ENCODE measurements at regions not wholly inside any gene's neighbourhood (a gene's known extent, or its start where the extent isn't known, plus 50 kb on each side); places are given as distances from the start of the nearest gene placed in this dataset.

DNA sequence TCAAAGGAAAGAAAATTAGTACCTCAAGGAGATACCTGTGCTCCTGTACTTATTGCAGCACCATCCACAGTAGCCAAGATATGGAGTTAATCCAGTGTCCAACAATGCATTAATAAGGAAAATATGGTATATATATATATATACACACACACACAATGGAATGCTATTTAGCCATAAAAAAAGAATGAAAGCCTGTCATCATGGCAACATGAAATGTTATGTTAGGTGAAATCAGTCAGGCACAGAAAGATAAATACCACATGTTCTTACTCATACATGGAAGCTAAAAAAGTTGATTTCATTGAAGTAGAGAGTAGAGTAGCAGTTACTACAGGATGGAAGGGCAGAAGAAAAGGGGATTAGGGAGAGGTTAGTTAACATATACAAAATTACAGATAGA, 601.5 kb downstream of the ANXA1 start:
- Histone ChIP-seq H3K27ac (ENCODE audit: low read depth, low read length) (no peak overlapping the region), H3K4me3 (ENCODE audit: low read depth, low read length) (no peak overlapping the region), H3K27me3 (ENCODE audit: control insufficient read depth, insufficient read depth, low read length) (no peaks in the 10 kb centered on the region), H3K9me3 (ENCODE audit: control insufficient read depth, insufficient read depth, low read length) (no peaks in the 10 kb centered on the region), H3K36me3 (ENCODE audit: control insufficient read depth, insufficient read depth, low read length) (no peaks in the 10 kb centered on the region), H3K9ac (ENCODE audit: low read depth, low read length) (no peak overlapping the region), H3K4me1 (ENCODE audit: control insufficient read depth, insufficient read depth, low read length) (no peaks in the 10 kb centered on the region)

DNA sequence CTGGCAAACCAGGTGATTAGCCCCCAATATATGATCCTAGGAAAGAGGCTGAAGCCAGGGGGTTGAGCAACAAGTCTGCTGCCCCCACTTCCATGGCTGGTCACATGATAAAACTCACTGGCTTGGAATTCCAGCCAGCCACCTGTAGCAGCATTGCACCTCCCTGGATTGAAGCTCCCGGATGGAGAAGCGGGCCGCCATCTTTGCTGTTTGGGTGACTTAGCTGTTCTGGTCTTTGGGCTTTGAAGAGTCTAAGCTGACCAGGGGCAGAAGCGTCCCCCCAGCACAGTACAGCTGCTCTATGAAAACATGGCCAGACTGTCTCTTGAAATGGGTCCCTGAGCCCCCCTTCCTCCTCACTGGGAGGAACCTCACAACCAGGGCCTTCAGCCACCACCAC, 610.2 kb downstream of the ANXA1 start:
- H3K9me3 ChIP-seq (ENCODE audit: control insufficient read depth, insufficient read depth, low read length), result no peaks in the 10 kb centered on the region

DNA sequence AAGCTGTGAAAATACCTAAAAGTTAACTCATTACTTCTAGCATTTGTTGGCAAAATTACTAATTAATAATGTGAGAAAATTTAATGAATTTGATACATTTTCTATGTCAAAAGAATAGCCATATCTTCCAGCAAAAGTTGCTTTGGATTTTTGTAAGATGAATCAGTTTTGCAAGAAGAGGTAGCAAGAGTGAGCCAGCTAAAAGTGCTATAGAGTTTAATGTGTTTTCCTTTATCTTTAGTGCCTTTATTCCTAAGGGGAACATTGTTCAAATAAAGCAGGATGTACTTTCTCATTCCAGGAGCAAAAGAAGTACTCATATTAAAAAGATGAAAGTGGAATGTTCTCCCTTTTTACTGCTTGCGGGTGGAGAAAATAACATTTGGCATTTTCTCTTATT, 622.2 kb downstream of the ANXA1 start:
- no peaks in the 10 kb centered on the region; the same call in 1 of the 2 replicates for H3K4me1 ChIP-seq (ENCODE audit: control insufficient read depth, insufficient read depth, low read length)
- no peaks in the 10 kb centered on the region for H3K9me3 ChIP-seq (ENCODE audit: control insufficient read depth, insufficient read depth, low read length)
- H3K27ac ChIP-seq (ENCODE audit: low read depth, low read length), result no peak overlapping the region
- no peaks in the 10 kb centered on the region for H3K27me3 ChIP-seq (ENCODE audit: control insufficient read depth, insufficient read depth, low read length)
- H3K9ac ChIP-seq (ENCODE audit: low read depth, low read length), result no peak overlapping the region
- no peaks in the 10 kb centered on the region for H3K36me3 ChIP-seq (ENCODE audit: control insufficient read depth, insufficient read depth, low read length)
- no peak overlapping the region for H3K4me3 ChIP-seq (ENCODE audit: low read depth, low read length)

More for the DNA sequence above, 610.2 kb downstream of the ANXA1 start:
- no peaks in the 10 kb centered on the region for H3K27me3 ChIP-seq (ENCODE audit: control insufficient read depth, insufficient read depth, low read length)
- no peaks in the 10 kb centered on the region for H3K36me3 ChIP-seq (ENCODE audit: control insufficient read depth, insufficient read depth, low read length)
- H3K4me3 ChIP-seq (ENCODE audit: low read depth, low read length), result no peak overlapping the region
- H3K27ac ChIP-seq (ENCODE audit: low read depth, low read length), result no peak overlapping the region
- H3K4me1 ChIP-seq (ENCODE audit: control insufficient read depth, insufficient read depth, low read length), result no peaks in the 10 kb centered on the region
- no peak overlapping the region for H3K9ac ChIP-seq (ENCODE audit: low read depth, low read length)

DNA sequence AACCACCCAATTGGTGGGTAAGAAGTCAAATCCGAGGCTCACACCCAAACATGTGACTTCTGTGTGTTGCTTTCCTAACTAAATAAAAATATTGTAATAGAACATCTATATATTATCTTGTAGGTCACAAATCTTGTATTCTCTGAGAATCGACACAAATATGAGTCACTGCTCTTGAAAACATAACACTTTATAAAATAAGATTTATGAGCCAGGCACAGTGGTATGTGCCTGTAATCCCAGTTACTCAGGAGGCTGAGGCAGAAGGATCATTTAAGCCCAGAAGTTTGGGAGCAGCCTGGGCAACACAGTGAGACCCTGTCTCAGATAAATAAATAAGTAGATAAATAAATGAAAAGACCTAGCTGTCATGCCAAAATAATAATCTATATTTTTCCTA, 624.1 kb downstream of the ANXA1 start:
- no peaks in the 10 kb centered on the region for H3K9me3 ChIP-seq (ENCODE audit: control insufficient read depth, insufficient read depth, low read length)
- no peak overlapping the region for H3K27ac ChIP-seq (ENCODE audit: low read depth, low read length)
- no peak overlapping the region for H3K9ac ChIP-seq (ENCODE audit: low read depth, low read length)
- no peaks in the 10 kb centered on the region for H3K36me3 ChIP-seq (ENCODE audit: control insufficient read depth, insufficient read depth, low read length)
- no peaks in the 10 kb centered on the region for H3K27me3 ChIP-seq (ENCODE audit: control insufficient read depth, insufficient read depth, low read length)
- H3K4me1 ChIP-seq (ENCODE audit: control insufficient read depth, insufficient read depth, low read length), result no peaks in the 10 kb centered on the region; the same call in 1 of the 2 replicates
- no peak overlapping the region for H3K4me3 ChIP-seq (ENCODE audit: low read depth, low read length)

- no peak overlapping the region for H3K27ac ChIP-seq (ENCODE audit: low read depth, low read length)
- no peak overlapping the region for H3K4me3 ChIP-seq (ENCODE audit: low read depth, low read length)
- H3K9me3 ChIP-seq (ENCODE audit: control insufficient read depth, insufficient read depth, low read length), result no peaks in the 10 kb centered on the region
- H3K27me3 ChIP-seq (ENCODE audit: control insufficient read depth, insufficient read depth, low read length), result no peaks in the 10 kb centered on the region
- H3K36me3 ChIP-seq (ENCODE audit: control insufficient read depth, insufficient read depth, low read length), result no peaks in the 10 kb centered on the region
- no peak overlapping the region for H3K9ac ChIP-seq (ENCODE audit: low read depth, low read length)
- no peaks in the 10 kb centered on the region for H3K4me1 ChIP-seq (ENCODE audit: control insufficient read depth, insufficient read depth, low read length)
Observed at GRCh38 chr9:73780916-73781315, 629.3 kb downstream of the ANXA1 start.

DNA sequence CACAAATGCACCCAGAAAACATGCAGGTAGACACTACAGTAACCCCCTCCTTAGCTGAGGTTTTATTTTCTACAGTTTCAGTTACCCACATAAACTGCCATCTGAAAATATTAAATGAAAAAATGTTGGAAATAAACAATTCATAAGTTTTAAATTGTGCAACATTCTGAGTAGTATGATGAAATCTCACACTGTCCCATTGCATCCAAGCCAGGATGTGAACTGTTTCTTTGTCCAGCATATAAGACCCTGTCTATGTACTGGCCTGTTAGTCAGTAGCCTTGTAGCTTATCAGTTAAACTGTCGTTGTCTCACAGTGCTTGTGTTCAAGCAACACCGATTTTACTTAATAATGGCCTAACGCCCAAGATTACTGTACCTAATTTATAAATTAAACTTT, 630.5 kb downstream of the ANXA1 start:
- H3K4me3 ChIP-seq (ENCODE audit: low read depth, low read length), result no peak overlapping the region
- no peak overlapping the region for H3K9ac ChIP-seq (ENCODE audit: low read depth, low read length)
- H3K4me1 ChIP-seq (ENCODE audit: control insufficient read depth, insufficient read depth, low read length), result no peaks in the 10 kb centered on the region
- no peaks in the 10 kb centered on the region for H3K9me3 ChIP-seq (ENCODE audit: control insufficient read depth, insufficient read depth, low read length)
- no peaks in the 10 kb centered on the region for H3K27me3 ChIP-seq (ENCODE audit: control insufficient read depth, insufficient read depth, low read length)
- H3K36me3 ChIP-seq (ENCODE audit: control insufficient read depth, insufficient read depth, low read length), result no peaks in the 10 kb centered on the region
- H3K27ac ChIP-seq (ENCODE audit: low read depth, low read length), result no peak overlapping the region

DNA sequence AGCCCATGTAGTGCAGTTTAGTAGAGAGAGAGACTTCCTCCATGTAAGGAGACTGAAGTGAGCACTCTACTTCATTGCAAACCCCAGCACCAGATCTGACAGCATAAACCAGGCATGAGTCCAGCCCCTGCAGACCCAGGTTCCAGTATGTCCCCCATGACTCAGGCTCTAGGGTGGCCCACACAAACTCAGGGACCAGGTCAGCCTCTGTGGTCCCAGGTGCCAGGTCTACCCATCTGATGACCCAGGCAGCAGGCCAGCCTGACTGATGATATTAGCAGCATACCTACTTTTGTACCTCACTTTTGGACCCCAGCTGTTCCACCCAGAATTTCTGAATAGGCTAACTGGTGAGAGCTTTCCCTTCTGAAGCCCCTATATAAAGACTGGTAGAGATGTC, 647.8 kb downstream of the ANXA1 start:
- H3K9me3 ChIP-seq (ENCODE audit: control insufficient read depth, insufficient read depth, low read length), result no peaks in the 10 kb centered on the region
- no peaks in the 10 kb centered on the region for H3K27me3 ChIP-seq (ENCODE audit: control insufficient read depth, insufficient read depth, low read length)
- H3K27ac ChIP-seq (ENCODE audit: low read depth, low read length), result no peak overlapping the region
- H3K4me3 ChIP-seq (ENCODE audit: low read depth, low read length), result no peak overlapping the region
- H3K36me3 ChIP-seq (ENCODE audit: control insufficient read depth, insufficient read depth, low read length), result no peaks in the 10 kb centered on the region
- no peak overlapping the region for H3K9ac ChIP-seq (ENCODE audit: low read depth, low read length)
- H3K4me1 ChIP-seq (ENCODE audit: control insufficient read depth, insufficient read depth, low read length), result no peaks in the 10 kb centered on the region

- Histone ChIP-seq H3K9ac (ENCODE audit: low read depth, low read length) (no peak overlapping the region), H3K4me3 (ENCODE audit: low read depth, low read length) (no peak overlapping the region), H3K27me3 (ENCODE audit: control insufficient read depth, insufficient read depth, low read length) (no peaks in the 10 kb centered on the region), H3K27ac (ENCODE audit: low read depth, low read length) (no peak overlapping the region), H3K36me3 (ENCODE audit: control insufficient read depth, insufficient read depth, low read length) (no peaks in the 10 kb centered on the region), H3K9me3 (ENCODE audit: control insufficient read depth, insufficient read depth, low read length) (no peaks in the 10 kb centered on the region), H3K4me1 (ENCODE audit: control insufficient read depth, insufficient read depth, low read length) (no peaks in the 10 kb centered on the region; the same call in 1 of the 2 replicates)
Observed at GRCh38 chr9:73805111-73805510, 653.4 kb downstream of the ANXA1 start.

GRCh38 chr9:73805853-73806458, 654.3 kb downstream of the ANXA1 start:
- no peaks in the 10 kb centered on the region for H3K9me3 ChIP-seq (ENCODE audit: control insufficient read depth, insufficient read depth, low read length)
- no peak overlapping the region for H3K27ac ChIP-seq (ENCODE audit: low read depth, low read length)
- H3K4me3 ChIP-seq (ENCODE audit: low read depth, low read length), result no peak overlapping the region
- H3K36me3 ChIP-seq (ENCODE audit: control insufficient read depth, insufficient read depth, low read length), result no peaks in the 10 kb centered on the region
- H3K27me3 ChIP-seq (ENCODE audit: control insufficient read depth, insufficient read depth, low read length), result no peaks in the 10 kb centered on the region
- no peak overlapping the region for H3K9ac ChIP-seq (ENCODE audit: low read depth, low read length)
- no peaks in the 10 kb centered on the region; the same call in 1 of the 2 replicates for H3K4me1 ChIP-seq (ENCODE audit: control insufficient read depth, insufficient read depth, low read length)

- Histone ChIP-seq H3K36me3 (ENCODE audit: control insufficient read depth, insufficient read depth, low read length) (no peaks in the 10 kb centered on the region), H3K9ac (ENCODE audit: low read depth, low read length) (no peak overlapping the region), H3K27me3 (ENCODE audit: control insufficient read depth, insufficient read depth, low read length) (no peaks in the 10 kb centered on the region), H3K27ac (ENCODE audit: low read depth, low read length) (no peak overlapping the region), H3K4me1 (ENCODE audit: control insufficient read depth, insufficient read depth, low read length) (no peaks in the 10 kb centered on the region; the same call in 1 of the 2 replicates), H3K4me3 (ENCODE audit: low read depth, low read length) (no peak overlapping the region), H3K9me3 (ENCODE audit: control insufficient read depth, insufficient read depth, low read length) (no peaks in the 10 kb centered on the region)
Observed at GRCh38 chr9:73806876-73807275, 655.2 kb downstream of the ANXA1 start.

- H3K9me3 ChIP-seq (ENCODE audit: control insufficient read depth, insufficient read depth, low read length), result no peaks in the 10 kb centered on the region
- no peaks in the 10 kb centered on the region; the same call in 1 of the 2 replicates for H3K4me1 ChIP-seq (ENCODE audit: control insufficient read depth, insufficient read depth, low read length)
- no peak overlapping the region for H3K4me3 ChIP-seq (ENCODE audit: low read depth, low read length)
- no peaks in the 10 kb centered on the region for H3K36me3 ChIP-seq (ENCODE audit: control insufficient read depth, insufficient read depth, low read length)
- H3K27ac ChIP-seq (ENCODE audit: low read depth, low read length), result no peak overlapping the region
- no peak overlapping the region for H3K9ac ChIP-seq (ENCODE audit: low read depth, low read length)
- H3K27me3 ChIP-seq (ENCODE audit: control insufficient read depth, insufficient read depth, low read length), result no peaks in the 10 kb centered on the region
Observed at GRCh38 chr9:73807952-73808351, 656.3 kb downstream of the ANXA1 start.

All from HUES48 (cell line).